ENCODE measurements at regions not wholly inside any gene's neighbourhood (a gene's known extent, or its start where the extent isn't known, plus 50 kb on each side); places are given as distances from the start of the nearest gene placed in this dataset.
"Not testable (repeated sequence)": the region's sequence is repeated elsewhere in the genome, so short reads cannot be mapped to it uniquely, and the experiment has no call there.

GRCh38 chr2:131590366-131590765, 62.7 kb downstream of the CCDC74A start:
- no peaks in the 10 kb centered on the region for H3K27me3 ChIP-seq (ENCODE audit: control insufficient read depth in 2 of 2, insufficient read depth in 2 of 2, low read length in 2 of 2)
- H3K27me3 Mint-ChIP-seq (ENCODE audit: low read depth in 3 of 3), result peaks cover 3 to 11% (median 5%) of the 10 kb centered on the region in 3 donors
- no peaks in the 10 kb centered on the region for H3K36me3 Mint-ChIP-seq
- no peak overlapping the region for H2AFZ ChIP-seq (ENCODE audit: insufficient read depth, low read depth, low read length, poor library complexity, severe bottlenecking)
- peaks cover 0 to 3% (median 0%) of the 10 kb centered on the region in 7 donors for H3K9me3 Mint-ChIP-seq
- peak overlapping the region in 1 of 7 donors; percentile 62 for H3K27ac Mint-ChIP-seq
- no peak overlapping the region for H3K4me3 ChIP-seq (replicated peaks in 1 of 3; ENCODE audit: low read depth in 2 of 3, low read length in 3 of 3)
- no peaks in the 10 kb centered on the region for H3K4me1 ChIP-seq (ENCODE audit: control insufficient read depth in 1 of 2, insufficient read depth in 2 of 2, low read length in 2 of 2)
- no peak for DNase-seq
- intact Hi-C loops (cut with micrococcal nuclease), result no loop called here
- H3K36me3 ChIP-seq (replicated peaks in 1 of 2; ENCODE audit: control insufficient read depth in 1 of 2, insufficient read depth in 2 of 2, low read length in 2 of 2), result no peaks in the 10 kb centered on the region
- no peak overlapping the region for H3K4me2 ChIP-seq (replicated peaks; ENCODE audit: extremely low read depth, low read length, poor library complexity, severe bottlenecking)
- H4K20me1 ChIP-seq (ENCODE audit: insufficient read depth, low read length), result no peaks in the 10 kb centered on the region
- H3K9me3 ChIP-seq (replicated peaks in 1 of 2; ENCODE audit: control insufficient read depth in 1 of 2, insufficient read depth in 1 of 2, low read length in 2 of 2), result no peaks in the 10 kb centered on the region
- no peaks in the 10 kb centered on the region for H3K4me1 Mint-ChIP-seq
- H3K79me2 ChIP-seq (ENCODE audit: insufficient read depth, low read length), result no peaks in the 10 kb centered on the region
- no peak overlapping the region for H3K4me3 Mint-ChIP-seq
- H3K27ac ChIP-seq (ENCODE audit: low read depth in 1 of 2, low read length in 2 of 2), result no peak overlapping the region
- WGBS (ENCODE audit: insufficient coverage), result 97% methylated on average over 8 of the region's 8 CpGs
- H3K9ac ChIP-seq (ENCODE audit: insufficient read depth, low read length, poor library complexity, severe bottlenecking), result no peak overlapping the region
- TF ChIP-seq, protein P1, sequence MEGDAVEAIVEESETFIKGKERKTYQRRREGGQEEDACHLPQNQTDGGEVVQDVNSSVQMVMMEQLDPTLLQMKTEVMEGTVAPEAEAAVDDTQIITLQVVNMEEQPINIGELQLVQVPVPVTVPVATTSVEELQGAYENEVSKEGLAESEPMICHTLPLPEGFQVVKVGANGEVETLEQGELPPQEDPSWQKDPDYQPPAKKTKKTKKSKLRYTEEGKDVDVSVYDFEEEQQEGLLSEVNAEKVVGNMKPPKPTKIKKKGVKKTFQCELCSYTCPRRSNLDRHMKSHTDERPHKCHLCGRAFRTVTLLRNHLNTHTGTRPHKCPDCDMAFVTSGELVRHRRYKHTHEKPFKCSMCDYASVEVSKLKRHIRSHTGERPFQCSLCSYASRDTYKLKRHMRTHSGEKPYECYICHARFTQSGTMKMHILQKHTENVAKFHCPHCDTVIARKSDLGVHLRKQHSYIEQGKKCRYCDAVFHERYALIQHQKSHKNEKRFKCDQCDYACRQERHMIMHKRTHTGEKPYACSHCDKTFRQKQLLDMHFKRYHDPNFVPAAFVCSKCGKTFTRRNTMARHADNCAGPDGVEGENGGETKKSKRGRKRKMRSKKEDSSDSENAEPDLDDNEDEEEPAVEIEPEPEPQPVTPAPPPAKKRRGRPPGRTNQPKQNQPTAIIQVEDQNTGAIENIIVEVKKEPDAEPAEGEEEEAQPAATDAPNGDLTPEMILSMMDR (IDR thresholded peaks at IDR 0.05), result no peak

DNA sequence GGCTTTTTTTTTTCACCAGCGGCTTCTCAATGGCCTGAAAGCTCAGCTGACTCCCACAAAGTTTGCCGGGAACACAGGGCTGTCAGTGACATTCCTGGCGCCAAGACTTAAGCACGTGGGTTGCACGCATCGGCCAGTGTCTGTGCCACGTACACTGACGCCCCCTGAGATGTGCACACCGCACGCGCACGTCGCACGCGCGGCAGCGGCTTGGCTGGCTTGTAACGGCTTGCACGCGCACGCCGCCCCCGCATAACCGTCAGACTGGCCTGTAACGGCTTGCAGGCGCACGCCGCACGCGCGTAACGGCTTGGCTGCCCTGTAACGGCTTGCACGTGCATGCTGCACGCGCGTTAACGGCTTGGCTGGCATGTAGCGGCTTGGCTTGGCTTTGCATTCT, 63.2 kb downstream of the CCDC74A start:
- Mint-ChIP-seq H3K36me3 (no peaks in the 10 kb centered on the region), H3K27ac (no peak overlapping the region), H3K4me3 (no peak overlapping the region), H3K4me1 (no peaks in the 10 kb centered on the region), H3K27me3 (ENCODE audit: low read depth in 3 of 3) (peaks cover 1 to 11% (median 5%) of the 10 kb centered on the region in 3 donors), H3K9me3 (peaks cover 0 to 3% (median 0%) of the 10 kb centered on the region in 7 donors)
- Histone ChIP-seq H3K79me2 (ENCODE audit: insufficient read depth, low read length) (no peaks in the 10 kb centered on the region), H3K4me1 (ENCODE audit: control insufficient read depth in 1 of 2, insufficient read depth in 2 of 2, low read length in 2 of 2) (no peaks in the 10 kb centered on the region), H3K9ac (ENCODE audit: insufficient read depth, low read length, poor library complexity, severe bottlenecking) (no peak overlapping the region), H3K4me2 (replicated peaks; ENCODE audit: extremely low read depth, low read length, poor library complexity, severe bottlenecking) (no peak overlapping the region), H3K27ac (ENCODE audit: low read depth in 1 of 2, low read length in 2 of 2) (no peak overlapping the region), H3K36me3 (replicated peaks in 1 of 2; ENCODE audit: control insufficient read depth in 1 of 2, insufficient read depth in 2 of 2, low read length in 2 of 2) (no peaks in the 10 kb centered on the region), H3K4me3 (replicated peaks in 1 of 3; ENCODE audit: low read depth in 2 of 3, low read length in 3 of 3) (no peak overlapping the region), H3K9me3 (replicated peaks in 1 of 2; ENCODE audit: control insufficient read depth in 1 of 2, insufficient read depth in 1 of 2, low read length in 2 of 2) (no peaks in the 10 kb centered on the region), H4K20me1 (ENCODE audit: insufficient read depth, low read length) (no peaks in the 10 kb centered on the region), H3K27me3 (ENCODE audit: control insufficient read depth in 2 of 2, insufficient read depth in 2 of 2, low read length in 2 of 2) (no peaks in the 10 kb centered on the region), H2AFZ (ENCODE audit: insufficient read depth, low read depth, low read length, poor library complexity, severe bottlenecking) (no peak overlapping the region)
- no peak for DNase-seq
- intact Hi-C loops (cut with micrococcal nuclease), result no loop called here
- WGBS (ENCODE audit: insufficient coverage), result 90% methylated on average over 39 of the region's 39 CpGs
- TF ChIP-seq, protein P1 (IDR thresholded peaks at IDR 0.05), result no peak

- H3K36me3 Mint-ChIP-seq; H3K9me3 ChIP-seq (replicated peaks in 1 of 2; ENCODE audit: control insufficient read depth in 1 of 2, insufficient read depth in 1 of 2, low read length in 2 of 2); H3K27me3 ChIP-seq (ENCODE audit: control insufficient read depth in 2 of 2, insufficient read depth in 2 of 2, low read length in 2 of 2); H2AFZ ChIP-seq (ENCODE audit: insufficient read depth, low read depth, low read length, poor library complexity, severe bottlenecking); H3K79me2 ChIP-seq (ENCODE audit: insufficient read depth, low read length); H3K4me3 ChIP-seq (replicated peaks in 1 of 3; ENCODE audit: low read depth in 2 of 3, low read length in 3 of 3); H4K20me1 ChIP-seq (ENCODE audit: insufficient read depth, low read length); H3K36me3 ChIP-seq (replicated peaks in 1 of 2; ENCODE audit: control insufficient read depth in 1 of 2, insufficient read depth in 2 of 2, low read length in 2 of 2); H3K4me1 ChIP-seq (ENCODE audit: control insufficient read depth in 1 of 2, insufficient read depth in 2 of 2, low read length in 2 of 2); H3K4me2 ChIP-seq (replicated peaks; ENCODE audit: extremely low read depth, low read length, poor library complexity, severe bottlenecking); H3K4me3 Mint-ChIP-seq; H3K9ac ChIP-seq (ENCODE audit: insufficient read depth, low read length, poor library complexity, severe bottlenecking); intact Hi-C loops (cut with micrococcal nuclease); H3K27ac ChIP-seq (ENCODE audit: low read depth in 1 of 2, low read length in 2 of 2); DNase-seq; H3K4me1 Mint-ChIP-seq; H3K27ac Mint-ChIP-seq; H3K9me3 Mint-ChIP-seq: not testable (repeated sequence)
- H3K27me3 Mint-ChIP-seq (ENCODE audit: low read depth in 3 of 3), result peaks cover 3 to 16% (median 5%) of the 10 kb centered on the region in 3 donors
- no CpG with 5 or more reads among the region's 5 CpGs for WGBS (ENCODE audit: insufficient coverage)
Measured at GRCh38 chr2:131596561-131596960, 68.9 kb downstream of the CCDC74A start.
